Natural killer cell (primary cell): ENCODE measurements at regions not wholly inside any gene's neighbourhood (a gene's known extent, or its start where the extent isn't known, plus 50 kb on each side); places are given as distances from the start of the nearest gene placed in this dataset.

Experiments used
- ATAC-seq, 3 donors: fragments of 150-1000 bp in 2 of 3; fragments of 200-7000 bp in 1 of 3; cut with Tn5 transposase; 1 replicate in 1 of 3; 2 replicates in 2 of 3; pipeline ENCODE4 v1.10.0; 2021; ENCODE audit warnings: mild to moderate bottlenecking in 2 of 3, moderate library complexity in 2 of 3
- DNase-seq, 2 donors: peaks; one replicate each; pipeline versions ENCODE4 v3.0.0 to v3.0.0-alpha.2; 2013 to 2021; ENCODE audit warnings: mixed read lengths in 1 of 2
- H3K27ac ChIP-seq: one replicate; pipeline ENCODE4 v1.5.1; 2013; ENCODE audit warnings: mild to moderate bottlenecking, low read length
- H3K27me3 ChIP-seq: one replicate; pipeline ENCODE4 v1.6.1; 2013; ENCODE audit warnings: low read length; ENCODE audit not compliant: control insufficient read depth, insufficient read depth
- H3K36me3 ChIP-seq: one replicate; pipeline ENCODE4 v1.6.1; 2013; ENCODE audit warnings: low read length; ENCODE audit not compliant: control insufficient read depth, insufficient read depth
- H3K4me1 ChIP-seq: one replicate; pipeline ENCODE4 v1.6.1; 2013; ENCODE audit warnings: low read length; ENCODE audit not compliant: control insufficient read depth, insufficient read depth
- H3K4me3 ChIP-seq: one replicate; pipeline ENCODE4 v1.5.1; 2013; ENCODE audit warnings: low read length
- H3K9me3 ChIP-seq: one replicate; pipeline ENCODE4 v1.6.1; 2013; ENCODE audit warnings: low read length; ENCODE audit not compliant: control insufficient read depth, insufficient read depth
- H3K27ac Mint-ChIP-seq, 2 donors: one replicate each; pipeline ENCODE4 v1.8.0; 2022; ENCODE audit warnings: mild to moderate bottlenecking in 2 of 2, mixed read lengths in 2 of 2, moderate library complexity in 1 of 2
- H3K27me3 Mint-ChIP-seq, 2 donors: one replicate each; pipeline ENCODE4 v1.8.0; 2022; ENCODE audit warnings: low read depth in 2 of 2, mixed read lengths in 2 of 2
- H3K36me3 Mint-ChIP-seq: one replicate; pipeline ENCODE4 v1.8.0; 2022; ENCODE audit warnings: mixed read lengths
- H3K4me1 Mint-ChIP-seq, 2 donors: one replicate each; pipeline ENCODE4 v1.8.0; 2022; ENCODE audit warnings: mixed read lengths in 2 of 2
- H3K4me3 Mint-ChIP-seq: one replicate; pipeline ENCODE4 v1.8.0; 2022; ENCODE audit warnings: mild to moderate bottlenecking, moderate library complexity, mixed read lengths
- H3K9me3 Mint-ChIP-seq, 2 donors: one replicate each; pipeline ENCODE4 v1.8.0; 2022; ENCODE audit warnings: mixed read lengths in 2 of 2
- CTCF ChIP-seq: fragments of 200-600 bp; IDR thresholded peaks from one replicate; pipeline ENCODE4 v1.8.0; 2022; ENCODE audit warnings: antibody characterized with exemption
- WGBS: methylation state at CpG from one replicate; pipeline ENCODE4 v1.1.7; 2013; ENCODE audit warnings: missing lambda C conversion rate; ENCODE audit not compliant: insufficient coverage; 5-methylcytosine and 5-hydroxymethylcytosine counted together
- intact Hi-C: fragments of 100-400 bp; cut with micrococcal nuclease; formaldehyde crosslinking; loops from one replicate; pipeline ENCODE4 v1.14.2; 2022

DNA sequence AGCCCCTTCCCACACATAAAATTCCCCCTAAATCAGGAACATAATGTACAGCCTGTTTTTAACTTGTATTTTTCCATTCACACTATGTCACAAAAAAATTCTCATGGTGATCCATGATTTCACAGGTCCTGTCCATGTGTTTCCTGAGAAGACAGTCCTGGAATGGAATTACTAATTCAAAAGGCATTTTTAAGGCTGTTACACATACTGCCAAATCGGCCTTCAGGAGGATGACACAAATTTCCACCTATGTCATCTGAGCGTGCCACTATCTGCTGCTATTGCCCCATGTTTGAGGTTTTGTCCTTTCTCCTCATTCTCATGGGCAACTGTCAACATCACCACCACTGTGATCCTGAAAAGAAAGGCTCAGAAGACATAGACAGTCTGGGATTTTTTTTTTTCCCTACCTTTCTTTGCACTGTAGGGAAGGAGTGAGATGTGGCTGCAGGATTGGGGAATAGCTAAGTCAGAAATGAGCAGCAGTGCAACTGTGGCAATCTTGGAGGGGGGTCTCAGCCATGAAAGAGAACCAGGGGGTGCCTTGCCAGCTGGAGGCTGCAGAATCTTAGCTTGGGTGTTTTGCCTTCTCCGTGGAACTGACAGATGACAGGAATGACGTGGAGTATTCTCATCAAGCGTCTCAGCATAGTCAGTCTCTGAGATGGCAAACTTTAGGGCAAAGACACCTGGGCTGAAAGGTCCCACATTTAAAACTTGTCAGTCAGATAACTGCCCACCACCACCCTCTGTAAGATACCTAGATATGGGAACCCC, 73.4 kb downstream of the MARCHF4 start:
- 82% methylated on average over 5 of the region's 5 CpGs for WGBS
- intact Hi-C loops: no loop called here
- Mint-ChIP-seq H3K9me3 (no peaks in the 10 kb centered on the region), H3K4me3 (no peak overlapping the region), H3K27me3 (no peaks in the 10 kb centered on the region), H3K36me3 (no peaks in the 10 kb centered on the region), H3K4me1 (peaks cover 0 to 5% of the 10 kb centered on the region in 2 donors), H3K27ac (no peak overlapping the region)
- Histone ChIP-seq H3K9me3 (no peaks in the 10 kb centered on the region), H3K36me3 (no peaks in the 10 kb centered on the region), H3K4me1 (no peaks in the 10 kb centered on the region), H3K27ac (no peak overlapping the region), H3K4me3 (no peak overlapping the region), H3K27me3 (no peaks in the 10 kb centered on the region)
- ATAC-seq (no peak), DNase-seq (no peak)
- no peak for TF ChIP-seq CTCF

- ATAC-seq (no peak), DNase-seq (no peak)
- 93% methylated on average over 7 of the region's 7 CpGs for WGBS
- no peaks in the 10 kb centered on the region for H3K27me3 ChIP-seq
- TF ChIP-seq CTCF: no peak
- Mint-ChIP-seq H3K9me3 (no peaks in the 10 kb centered on the region), H3K27me3 (no peaks in the 10 kb centered on the region), H3K4me1 (peaks cover 0 to 5% of the 10 kb centered on the region in 2 donors), H3K4me3 (no peak overlapping the region), H3K27ac (no peak overlapping the region), H3K36me3 (no peaks in the 10 kb centered on the region)
- no peak overlapping the region for H3K4me3 ChIP-seq
- H3K4me1 ChIP-seq: no peaks in the 10 kb centered on the region
- H3K9me3 ChIP-seq: no peaks in the 10 kb centered on the region
- intact Hi-C loops: no loop called here
- no peaks in the 10 kb centered on the region for H3K36me3 ChIP-seq
- H3K27ac ChIP-seq: no peak overlapping the region
These were observed 75.4 kb downstream of the MARCHF4 start for GRCh38 chr2:216296856-216297255.

GRCh38 chr2:216294305-216294704, 78.0 kb downstream of the MARCHF4 start:
- H3K27ac ChIP-seq: peak overlapping the region; percentile 8
- TF ChIP-seq CTCF: no peak
- H3K27me3 Mint-ChIP-seq: no peaks in the 10 kb centered on the region
- no peak overlapping the region for H3K4me3 ChIP-seq
- DNase-seq (no peak), ATAC-seq (no peak)
- H3K4me1 ChIP-seq: no peaks in the 10 kb centered on the region
- no peaks in the 10 kb centered on the region for H3K36me3 ChIP-seq
- no peaks in the 10 kb centered on the region for H3K9me3 ChIP-seq
- no peak overlapping the region for H3K27ac Mint-ChIP-seq
- H3K9me3 Mint-ChIP-seq: no peaks in the 10 kb centered on the region
- intact Hi-C loops: no loop called here
- H3K27me3 ChIP-seq: no peaks in the 10 kb centered on the region
- H3K4me1 Mint-ChIP-seq: peaks cover 0 to 5% of the 10 kb centered on the region in 2 donors
- no peaks in the 10 kb centered on the region for H3K36me3 Mint-ChIP-seq
- no peak overlapping the region for H3K4me3 Mint-ChIP-seq
- WGBS: 95% methylated on average over 2 of the region's 2 CpGs

DNA sequence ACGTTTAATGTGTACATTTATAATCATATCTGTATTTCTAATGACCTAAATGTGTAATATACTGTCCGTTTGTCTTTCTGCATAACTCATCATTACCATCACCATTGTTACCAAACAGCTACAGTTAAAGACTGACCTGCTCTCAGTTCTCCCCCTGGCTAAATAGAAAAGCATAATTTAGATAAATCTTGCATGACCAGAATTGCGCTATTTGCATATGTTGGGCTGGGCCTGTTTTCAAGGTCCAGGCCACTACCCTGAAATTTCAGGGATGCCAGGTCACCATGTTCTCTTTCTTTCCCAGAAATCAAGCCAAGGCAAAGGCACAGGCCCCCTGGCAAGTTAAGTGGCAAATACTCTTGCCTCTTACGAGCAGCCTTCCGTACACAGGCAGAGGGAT, 78.4 kb downstream of the MARCHF4 start:
- H3K4me3 Mint-ChIP-seq: no peak overlapping the region
- no peaks in the 10 kb centered on the region for H3K27me3 ChIP-seq
- H3K36me3 Mint-ChIP-seq: no peaks in the 10 kb centered on the region
- no peak overlapping the region for H3K4me3 ChIP-seq
- peaks cover 0 to 5% of the 10 kb centered on the region in 2 donors for H3K4me1 Mint-ChIP-seq
- no peak overlapping the region for H3K27ac ChIP-seq
- H3K4me1 ChIP-seq: no peaks in the 10 kb centered on the region
- H3K9me3 Mint-ChIP-seq: no peaks in the 10 kb centered on the region
- ATAC-seq: no peak
- intact Hi-C loops: no loop called here
- no peak for TF ChIP-seq CTCF
- H3K27me3 Mint-ChIP-seq: no peaks in the 10 kb centered on the region
- WGBS: 95% methylated on average over 3 of the region's 5 CpGs
- H3K36me3 ChIP-seq: no peaks in the 10 kb centered on the region
- no peaks in the 10 kb centered on the region for H3K9me3 ChIP-seq
- no peak for DNase-seq
- no peak overlapping the region for H3K27ac Mint-ChIP-seq
